A673 (cell line): ENCODE measurements at regions not wholly inside any gene's neighbourhood (a gene's known extent, or its start where the extent isn't known, plus 50 kb on each side); places are given as distances from the start of the nearest gene placed in this dataset.

Experiments used
- BruUV-seq: library from RNA; stranded (reverse); fragments of 400-500 nt; replicated peaks from 2 replicates; lab custom pipeline; 2021; lab: Mats Ljungman, UMichigan
- CTCF ChIA-PET: fragments of 300-600 bp; sonication (Branson Sonifier 250); formaldehyde crosslinking; loops from one replicate; lab custom pipeline; 2022; ENCODE audit warnings: antibody characterized with exemption; lab: Charles Lee
- POLR2A ChIA-PET: fragments of 300-600 bp; sonication (Branson Sonifier 250); formaldehyde crosslinking; loops from one replicate; lab custom pipeline; 2022; ENCODE audit warnings: antibody characterized with exemption; ENCODE audit not compliant: low non-redundant PET; lab: Charles Lee
- DNase-seq: peaks from one replicate; pipeline ENCODE4 v3.0.0-alpha.2; 2015; ENCODE audit warnings: low spot score
- H3K27ac ChIP-seq: fragments of 200-600 bp; sonication (generic); 2 replicates; pipeline ENCODE4 v1.5.1; 2016; ENCODE audit warnings: mixed run types, low read depth, mild to moderate bottlenecking, mixed read lengths, antibody characterized with exemption, low read length; ENCODE audit not compliant: poor library complexity, severe bottlenecking
- H3K27me3 ChIP-seq: fragments of 200-600 bp; sonication (generic); replicated peaks from 2 replicates; pipeline ENCODE4 v1.6.1; 2017; ENCODE audit warnings: mixed run types, low read depth, mild to moderate bottlenecking, mixed read lengths, antibody characterized with exemption, low read length; ENCODE audit not compliant: insufficient read depth, poor library complexity
- H3K36me3 ChIP-seq: fragments of 200-600 bp; sonication (generic); 2 replicates; pipeline ENCODE4 v1.6.1; 2016; ENCODE audit warnings: mixed run types, mild to moderate bottlenecking, mixed read lengths, antibody characterized with exemption, low read length; ENCODE audit not compliant: insufficient read depth, poor library complexity, severe bottlenecking
- H3K4me1 ChIP-seq: fragments of 200-600 bp; sonication (generic); 2 replicates; pipeline ENCODE4 v1.6.1; 2017; ENCODE audit warnings: mixed run types, mild to moderate bottlenecking, mixed read lengths, antibody characterized with exemption, low read length; ENCODE audit not compliant: insufficient read depth, poor library complexity, severe bottlenecking
- H3K4me3 ChIP-seq: fragments of 200-600 bp; sonication (generic); 2 replicates; pipeline ENCODE4 v1.5.1; 2016; ENCODE audit warnings: low read depth, mixed run types, mild to moderate bottlenecking, mixed read lengths, low read length; ENCODE audit not compliant: poor library complexity, severe bottlenecking
- H3K9me3 ChIP-seq: fragments of 200-600 bp; sonication (generic); 2 replicates; pipeline ENCODE4 v1.6.1; 2016; ENCODE audit warnings: mixed run types, low read depth, mild to moderate bottlenecking, mixed read lengths, antibody characterized with exemption, low read length; ENCODE audit not compliant: poor library complexity, severe bottlenecking
- CTCF ChIP-seq: fragments of 300-800, 200-600 bp; sonication (generic); conservative IDR thresholded peaks from 2 replicates; pipeline ENCODE4 v1.5.1; 2017; ENCODE audit warnings: low read depth, mild to moderate bottlenecking, antibody characterized with exemption, low read length, moderate library complexity, mixed read lengths
- EZH2 ChIP-seq: fragments of 200-600 bp; sonication (generic); IDR thresholded peaks from 2 replicates; pipeline ENCODE4 v1.6.1; 2017; ENCODE audit warnings: borderline replicate concordance, low read depth, mild to moderate bottlenecking, mixed read lengths, antibody characterized with exemption, low read length; ENCODE audit not compliant: poor library complexity, severe bottlenecking
- intact Hi-C: fragments of 100-400 bp; cut with micrococcal nuclease; formaldehyde crosslinking; loops from one replicate; pipeline ENCODE4 v1.10.0; 2022; ENCODE audit not compliant: unreplicated experiment

- no peak for DNase-seq
- no peaks in the 10 kb centered on the region for H3K9me3 ChIP-seq
- H3K4me1 ChIP-seq: no peaks in the 10 kb centered on the region
- H3K27ac ChIP-seq: no peak overlapping the region
- ChIA-PET CTCF (no interaction called here), POLR2A (no interaction called here)
- BruUV-seq: no TSS peak
- H3K4me3 ChIP-seq: no peak overlapping the region
- TF ChIP-seq CTCF (no peak), EZH2 (no peak)
- no peaks in the 10 kb centered on the region for H3K27me3 ChIP-seq
- no peaks in the 10 kb centered on the region for H3K36me3 ChIP-seq
- intact Hi-C loops: no loop called here
These were observed 60.5 kb upstream of the BCL6 start for GRCh38 chr3:187805774-187806173.

GRCh38 chr3:187807086-187807862 lies 62.0 kb upstream of the BCL6 start:
- BruUV-seq: no TSS peak
- TF ChIP-seq CTCF: no peak
- no peak for TF ChIP-seq EZH2
- Histone ChIP-seq H3K27me3 (no peaks in the 10 kb centered on the region), H3K4me3 (no peak overlapping the region), H3K9me3 (no peaks in the 10 kb centered on the region), H3K4me1 (no peaks in the 10 kb centered on the region), H3K27ac (no peak overlapping the region), H3K36me3 (no peaks in the 10 kb centered on the region)
- DNase-seq: no peak
- ChIA-PET CTCF (no interaction called here), POLR2A (no interaction called here)
- intact Hi-C loops: no loop called here

- H3K9me3 ChIP-seq: no peaks in the 10 kb centered on the region
- H3K4me3 ChIP-seq: no peak overlapping the region
- no peak for DNase-seq
- ChIA-PET POLR2A (no interaction called here), CTCF (no interaction called here)
- H3K4me1 ChIP-seq: no peaks in the 10 kb centered on the region
- TF ChIP-seq EZH2: no peak
- TF ChIP-seq CTCF: no peak
- H3K36me3 ChIP-seq: no peaks in the 10 kb centered on the region
- no peak overlapping the region for H3K27ac ChIP-seq
- no TSS peak for BruUV-seq
- intact Hi-C loops: no loop called here
- H3K27me3 ChIP-seq: no peaks in the 10 kb centered on the region
These were observed 63.2 kb upstream of the BCL6 start for GRCh38 chr3:187808527-187808895.
